Astrocyte (in vitro differentiated cells and primary cell): ENCODE measurements at regions not wholly inside any gene's neighbourhood (a gene's known extent, or its start where the extent isn't known, plus 50 kb on each side); places are given as distances from the start of the nearest gene placed in this dataset.

Experiments
- EZH2 ChIP-seq: IDR thresholded peaks from 2 replicates; pipeline ENCODE4 v1.6.1; 2012; ENCODE audit warnings: mild to moderate bottlenecking, low read length, inconsistent platforms; ENCODE audit not compliant: insufficient read depth
- TF ChIP-seq, protein P1 (sequence below): IDR thresholded peaks from 2 replicates; pipeline ENCODE4 v1.5.1; 2011; ENCODE audit warnings: low read depth, mild to moderate bottlenecking, inconsistent platforms, low read length, moderate library complexity; ENCODE audit not compliant: insufficient read depth

DNA sequence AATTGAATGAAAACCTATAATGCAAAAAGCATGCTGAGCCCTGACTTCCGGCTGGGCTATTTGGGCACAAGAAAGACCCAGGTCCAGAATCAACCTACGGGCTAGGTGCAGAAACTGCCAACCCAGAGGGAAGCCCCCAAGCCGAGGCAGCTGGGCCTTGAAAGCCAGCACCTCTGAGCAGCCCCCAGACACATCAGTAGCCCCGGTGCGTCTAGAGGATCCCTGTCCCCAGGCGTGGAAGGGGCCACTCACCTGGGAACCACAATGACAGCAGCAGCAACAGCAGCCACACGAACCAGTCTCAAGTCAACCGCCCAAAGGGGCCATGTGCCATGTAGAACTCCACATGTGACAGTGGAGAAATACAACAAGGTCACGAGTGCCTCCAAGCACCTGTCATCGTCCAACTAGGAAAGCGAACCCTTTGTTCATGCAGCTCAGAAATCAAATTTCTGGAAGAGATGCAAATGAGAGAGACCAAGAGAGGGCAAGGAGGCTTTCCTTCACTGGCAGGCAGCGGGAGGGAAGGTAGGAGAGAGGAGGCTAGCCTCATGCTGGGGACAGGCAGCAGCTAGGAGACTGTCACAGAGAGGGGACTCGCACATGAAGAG, 57.5 kb upstream of the CHST15 start:
- no peak for TF ChIP-seq EZH2
- TF ChIP-seq, protein P1, sequence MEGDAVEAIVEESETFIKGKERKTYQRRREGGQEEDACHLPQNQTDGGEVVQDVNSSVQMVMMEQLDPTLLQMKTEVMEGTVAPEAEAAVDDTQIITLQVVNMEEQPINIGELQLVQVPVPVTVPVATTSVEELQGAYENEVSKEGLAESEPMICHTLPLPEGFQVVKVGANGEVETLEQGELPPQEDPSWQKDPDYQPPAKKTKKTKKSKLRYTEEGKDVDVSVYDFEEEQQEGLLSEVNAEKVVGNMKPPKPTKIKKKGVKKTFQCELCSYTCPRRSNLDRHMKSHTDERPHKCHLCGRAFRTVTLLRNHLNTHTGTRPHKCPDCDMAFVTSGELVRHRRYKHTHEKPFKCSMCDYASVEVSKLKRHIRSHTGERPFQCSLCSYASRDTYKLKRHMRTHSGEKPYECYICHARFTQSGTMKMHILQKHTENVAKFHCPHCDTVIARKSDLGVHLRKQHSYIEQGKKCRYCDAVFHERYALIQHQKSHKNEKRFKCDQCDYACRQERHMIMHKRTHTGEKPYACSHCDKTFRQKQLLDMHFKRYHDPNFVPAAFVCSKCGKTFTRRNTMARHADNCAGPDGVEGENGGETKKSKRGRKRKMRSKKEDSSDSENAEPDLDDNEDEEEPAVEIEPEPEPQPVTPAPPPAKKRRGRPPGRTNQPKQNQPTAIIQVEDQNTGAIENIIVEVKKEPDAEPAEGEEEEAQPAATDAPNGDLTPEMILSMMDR, result no peak
